ENCODE measurements at regions not wholly inside any gene's neighbourhood (a gene's known extent, or its start where the extent isn't known, plus 50 kb on each side); places are given as distances from the start of the nearest gene placed in this dataset.
"Not testable (repeated sequence)": the region's sequence is repeated elsewhere in the genome, so short reads cannot be mapped to it uniquely, and the experiment has no call there.

- DNase-seq = no peak
Observed at GRCh38 chr2:146458585-146458984, 1386.2 kb upstream of the ACVR2A start.

GRCh38 chr2:146457221-146457620, 1387.6 kb upstream of the ACVR2A start:
- DNase-seq = no peak

- no peak for DNase-seq
Observed at GRCh38 chr2:146455325-146455724, 1389.5 kb upstream of the ACVR2A start.

- no peak for DNase-seq
Observed at GRCh38 chr2:146451972-146452371, 1392.9 kb upstream of the ACVR2A start.

- DNase-seq = no peak
Observed at GRCh38 chr2:146450131-146450530, 1394.7 kb upstream of the ACVR2A start.

- no peak for DNase-seq
Observed at GRCh38 chr2:146444987-146445386, 1399.8 kb upstream of the ACVR2A start.

- no peak for DNase-seq
Observed at GRCh38 chr2:146444085-146444484, 1400.7 kb upstream of the ACVR2A start.

GRCh38 chr2:146438246-146438645, 1406.6 kb upstream of the ACVR2A start:
- no peak for DNase-seq

- DNase-seq = no peak
Observed at GRCh38 chr2:146437712-146438111, 1407.1 kb upstream of the ACVR2A start.

- DNase-seq = no peak
Observed at GRCh38 chr2:146433116-146433875, 1411.5 kb upstream of the ACVR2A start.

- DNase-seq = no peak
Observed at GRCh38 chr2:146429366-146429765, 1415.5 kb upstream of the ACVR2A start.

- DNase-seq = no peak
Observed at GRCh38 chr2:146417942-146418341, 1426.9 kb upstream of the ACVR2A start.

GRCh38 chr2:146415291-146415690, 1429.5 kb upstream of the ACVR2A start:
- DNase-seq = no peak

GRCh38 chr2:146414456-146414855, 1430.4 kb upstream of the ACVR2A start:
- DNase-seq = no peak

GRCh38 chr2:146413086-146413610, 1431.7 kb upstream of the ACVR2A start:
- no peak for DNase-seq

GRCh38 chr2:146412625-146413024, 1432.2 kb upstream of the ACVR2A start:
- no peak for DNase-seq

GRCh38 chr2:146405402-146406309, 1439.2 kb upstream of the ACVR2A start:
- not testable (repeated sequence) for DNase-seq

- not testable (repeated sequence) for DNase-seq
Observed at GRCh38 chr2:146403546-146404160, 1441.2 kb upstream of the ACVR2A start.

GRCh38 chr2:146392631-146393030, 1452.2 kb upstream of the ACVR2A start:
- no peak for DNase-seq

- DNase-seq = no peak
Observed at GRCh38 chr2:146392186-146392585, 1452.6 kb upstream of the ACVR2A start.

GRCh38 chr2:146388757-146389156, 1456.1 kb upstream of the ACVR2A start:
- no peak for DNase-seq

GRCh38 chr2:146386096-146386495, 1458.7 kb upstream of the ACVR2A start:
- no peak for DNase-seq

GRCh38 chr2:146385031-146385430, 1459.8 kb upstream of the ACVR2A start:
- no peak for DNase-seq

Measured in skin of body (tissue), 1 donor.